ENCODE measurements at regions not wholly inside any gene's neighbourhood (a gene's known extent, or its start where the extent isn't known, plus 50 kb on each side); places are given as distances from the start of the nearest gene placed in this dataset.

GRCh38 chr3:68315546-68315945 lies 616.8 kb downstream of the TAFA4 start:
- CTCF ChIA-PET, result no interaction called here
- H3K27me3 ChIP-seq (replicated peaks; ENCODE audit: control insufficient read depth, insufficient read depth, low read length), result no peaks in the 10 kb centered on the region; the same call in 1 of the 2 replicates
- no peak for DNase-seq
- intact Hi-C loops (cut with micrococcal nuclease; ENCODE audit: unreplicated experiment), result no loop called here
- no peaks in the 10 kb centered on the region for H3K9me3 Mint-ChIP-seq (ENCODE audit: unreplicated experiment)
- no peaks in the 10 kb centered on the region for H3K9me3 ChIP-seq
- H3K4me3 Mint-ChIP-seq (ENCODE audit: unreplicated experiment), result no peak overlapping the region
- H3K27me3 Mint-ChIP-seq (ENCODE audit: insufficient read depth, unreplicated experiment), result no peaks in the 10 kb centered on the region
- H3K4me3 ChIP-seq (ENCODE audit: low read depth, low read length), result no peak overlapping the region
- TF ChIP-seq CTCF (IDR thresholded peaks at IDR 0.05; ENCODE audit: insufficient read depth in 1 of 2, low read depth in 1 of 2, low read length in 1 of 2, severe bottlenecking in 1 of 2, unreplicated experiment in 1 of 2), result no peak
- no peaks in the 10 kb centered on the region for H3K36me3 Mint-ChIP-seq (ENCODE audit: insufficient read depth, unreplicated experiment)
- H3K27ac Mint-ChIP-seq (ENCODE audit: unreplicated experiment), result no peak overlapping the region
- BruUV-seq (replicated peaks), result no TSS peak
- POLR2A ChIA-PET, result no interaction called here
- H3K4me1 Mint-ChIP-seq (ENCODE audit: low read depth, unreplicated experiment), result no peaks in the 10 kb centered on the region
- H3K36me3 ChIP-seq (ENCODE audit: control insufficient read depth, insufficient read depth, low read length), result no peaks in the 10 kb centered on the region
- H3K4me1 ChIP-seq, result no peaks in the 10 kb centered on the region

- DNase-seq, result peak; percentile 38 to 62
- H3K36me3 ChIP-seq (ENCODE audit: control insufficient read depth, insufficient read depth, low read length), result no peaks in the 10 kb centered on the region
- H3K9me3 Mint-ChIP-seq (ENCODE audit: unreplicated experiment), result no peaks in the 10 kb centered on the region
- no TSS peak for BruUV-seq (replicated peaks)
- no peak overlapping the region for H3K4me3 ChIP-seq (ENCODE audit: low read depth, low read length)
- H3K27me3 Mint-ChIP-seq (ENCODE audit: insufficient read depth, unreplicated experiment), result no peaks in the 10 kb centered on the region
- no peaks in the 10 kb centered on the region for H3K36me3 Mint-ChIP-seq (ENCODE audit: insufficient read depth, unreplicated experiment)
- POLR2A ChIA-PET, result no interaction called here
- no peak overlapping the region for H3K27ac Mint-ChIP-seq (ENCODE audit: unreplicated experiment)
- no peaks in the 10 kb centered on the region for H3K4me1 ChIP-seq
- H3K4me3 Mint-ChIP-seq (ENCODE audit: unreplicated experiment), result no peak overlapping the region
- intact Hi-C loops (cut with micrococcal nuclease; ENCODE audit: unreplicated experiment), result no loop called here
- CTCF ChIA-PET, result no interaction called here
- no peaks in the 10 kb centered on the region for H3K4me1 Mint-ChIP-seq (ENCODE audit: low read depth, unreplicated experiment)
- no peak for TF ChIP-seq CTCF (IDR thresholded peaks at IDR 0.05; ENCODE audit: insufficient read depth in 1 of 2, low read depth in 1 of 2, low read length in 1 of 2, severe bottlenecking in 1 of 2, unreplicated experiment in 1 of 2)
- H3K27me3 ChIP-seq (replicated peaks; ENCODE audit: control insufficient read depth, insufficient read depth, low read length), result no peaks in the 10 kb centered on the region
- H3K9me3 ChIP-seq, result no peaks in the 10 kb centered on the region
Observed at GRCh38 chr3:68306571-68306970, 625.8 kb downstream of the TAFA4 start.

- BruUV-seq (replicated peaks), result no TSS peak
- CTCF ChIA-PET, result no interaction called here
- POLR2A ChIA-PET, result no interaction called here
- no peaks in the 10 kb centered on the region for H3K36me3 Mint-ChIP-seq (ENCODE audit: insufficient read depth, unreplicated experiment)
- H3K4me1 Mint-ChIP-seq (ENCODE audit: low read depth, unreplicated experiment), result no peaks in the 10 kb centered on the region
- no peak overlapping the region for H3K4me3 Mint-ChIP-seq (ENCODE audit: unreplicated experiment)
- H3K9me3 Mint-ChIP-seq (ENCODE audit: unreplicated experiment), result no peaks in the 10 kb centered on the region
- DNase-seq, result no peak
- intact Hi-C loops (cut with micrococcal nuclease; ENCODE audit: unreplicated experiment), result no loop called here
- no peak overlapping the region for H3K27ac Mint-ChIP-seq (ENCODE audit: unreplicated experiment)
- no peaks in the 10 kb centered on the region for H3K27me3 Mint-ChIP-seq (ENCODE audit: insufficient read depth, unreplicated experiment)
- no peak for TF ChIP-seq CTCF (IDR thresholded peaks at IDR 0.05; ENCODE audit: insufficient read depth in 1 of 2, low read depth in 1 of 2, low read length in 1 of 2, severe bottlenecking in 1 of 2, unreplicated experiment in 1 of 2)
- no peaks in the 10 kb centered on the region for H3K4me1 ChIP-seq
- no peaks in the 10 kb centered on the region for H3K27me3 ChIP-seq (replicated peaks; ENCODE audit: control insufficient read depth, insufficient read depth, low read length)
- H3K4me3 ChIP-seq (ENCODE audit: low read depth, low read length), result no peak overlapping the region
- H3K36me3 ChIP-seq (ENCODE audit: control insufficient read depth, insufficient read depth, low read length), result no peaks in the 10 kb centered on the region
- H3K9me3 ChIP-seq, result no peaks in the 10 kb centered on the region
Observed at GRCh38 chr3:68295457-68295856, 636.9 kb downstream of the TAFA4 start.
